GM18507 (cell line): ENCODE measurements at regions not wholly inside any gene's neighbourhood (a gene's known extent, or its start where the extent isn't known, plus 50 kb on each side); places are given as distances from the start of the nearest gene placed in this dataset.
A peak's percentile ranks its signal among the peaks of the same experiment; 100 is the strongest.
"Not testable (repeated sequence)": the region's sequence is repeated elsewhere in the genome, so short reads cannot be mapped to it uniquely, and the experiment has no call there.

Experiments
- DNase-seq: peaks from one replicate; pipeline ENCODE4 v3.0.0; 2011; ENCODE audit warnings: low read depth; ENCODE audit not compliant: insufficient read length; ENCODE audit errors: extremely low spot score
- FAIRE-seq: peaks from 2 replicates; lab custom pipeline; 2011; peaks lifted over from hg19 to GRCh38; lab: Jason Lieb, UNC

GRCh38 chr14:61602003-61602732 lies 93.1 kb upstream of the HIF1A start:
- DNase-seq (no peak), FAIRE-seq (no peak)

GRCh38 chr14:61602733-61603077 lies 92.6 kb upstream of the HIF1A start:
- FAIRE-seq (no peak), DNase-seq (no peak)

DNA sequence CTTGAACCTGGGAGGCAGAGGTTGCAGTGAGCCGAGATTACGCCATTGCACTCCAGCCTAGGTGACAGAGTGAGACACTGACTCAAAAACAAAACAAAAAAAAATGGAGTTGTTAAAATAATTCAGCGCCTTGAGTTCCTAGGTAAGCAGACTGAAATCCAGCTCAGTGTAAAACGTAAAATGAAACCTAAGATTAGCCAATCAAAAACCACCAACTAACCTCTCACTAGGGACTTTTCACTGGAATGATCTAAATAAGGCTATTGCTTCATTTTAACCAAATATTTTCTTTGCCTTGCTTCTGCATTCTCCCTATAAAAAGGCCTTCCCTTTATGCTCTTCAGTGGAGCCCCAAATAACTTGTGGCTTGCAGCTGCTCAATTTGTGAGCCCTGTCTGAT lies 91.6 kb upstream of the HIF1A start:
- FAIRE-seq (no peak), DNase-seq (no peak)

DNA sequence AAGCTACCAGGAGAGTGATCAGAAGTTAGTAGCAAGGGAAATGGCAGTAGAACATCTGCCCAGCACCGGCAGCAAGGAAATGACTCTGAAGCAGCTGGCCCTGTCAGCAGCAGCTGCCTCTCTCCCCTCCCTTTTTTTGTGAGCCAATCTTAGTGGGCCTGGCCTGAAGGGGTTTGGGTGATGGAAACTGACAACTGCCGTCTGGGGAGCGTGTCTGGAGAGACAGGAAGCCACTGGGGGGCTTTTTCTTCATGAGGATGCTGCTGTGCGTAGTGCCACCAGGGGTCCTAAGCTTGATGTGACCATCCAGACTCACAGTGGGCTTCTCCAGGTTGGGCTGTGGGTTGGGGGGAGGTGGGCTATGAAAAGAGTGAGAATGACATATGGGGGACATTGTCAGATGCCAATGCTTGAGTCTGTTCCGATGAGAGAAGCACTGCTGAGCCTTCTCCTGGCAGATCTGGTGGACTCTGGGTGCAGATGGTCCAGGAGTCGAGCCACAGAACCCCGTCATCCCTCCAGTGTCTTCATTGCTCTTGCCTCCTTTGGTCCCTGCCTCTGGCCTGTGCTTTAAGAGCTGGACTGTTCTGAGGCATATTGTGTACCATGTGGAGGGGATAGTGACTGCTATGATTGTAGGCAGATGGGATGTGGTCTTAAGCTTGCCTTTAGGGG lies 87.6 kb upstream of the HIF1A start:
- FAIRE-seq: no peak
- DNase-seq: no peak

DNA sequence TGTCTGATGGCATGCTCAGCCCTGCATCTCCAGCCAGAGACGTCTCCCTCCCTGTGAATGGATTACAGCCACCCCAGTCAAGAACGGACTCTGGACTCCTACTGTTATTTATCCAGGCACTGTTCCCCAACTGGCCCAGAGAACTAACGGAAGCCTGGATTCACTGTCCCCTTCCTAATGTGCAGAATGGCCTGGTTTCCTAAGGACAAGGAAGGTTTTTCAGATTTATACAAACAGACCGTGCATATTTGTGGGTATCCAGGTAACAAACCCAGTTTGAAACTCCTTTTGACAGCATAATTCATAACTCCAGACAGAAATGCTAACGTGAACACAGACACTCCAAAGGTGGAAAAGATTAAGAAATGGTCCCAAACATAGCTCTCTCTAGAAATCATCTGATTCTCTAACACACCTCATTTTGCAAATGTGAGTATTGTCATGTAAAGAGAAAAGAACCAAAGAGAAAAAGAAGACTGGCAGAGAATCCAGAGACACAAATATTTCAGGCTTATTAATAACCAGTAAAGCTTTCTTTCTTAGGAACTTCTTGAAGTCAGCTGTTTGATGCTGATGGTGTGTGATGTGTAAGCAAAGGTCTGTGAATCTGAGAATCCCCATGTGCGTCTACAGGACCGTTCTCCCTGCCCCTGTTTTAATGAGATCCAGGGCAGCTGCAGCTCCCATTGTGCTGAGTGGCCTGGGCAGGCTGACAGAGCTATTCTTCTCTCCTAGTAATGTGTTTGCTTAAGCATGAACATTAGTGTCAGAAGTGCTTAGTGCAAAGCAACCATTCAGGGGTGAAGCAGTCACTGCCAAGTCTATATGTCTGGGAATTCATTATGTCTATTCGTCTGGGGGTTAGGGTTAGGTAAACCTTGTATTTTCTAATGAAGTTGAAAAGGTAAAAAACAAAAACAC lies 86.8 kb upstream of the HIF1A start:
- DNase-seq (no peak), FAIRE-seq (no peak)

- DNase-seq (no peak), FAIRE-seq (no peak)
Observed at GRCh38 chr14:61609191-61609843, 86.0 kb upstream of the HIF1A start.

DNA sequence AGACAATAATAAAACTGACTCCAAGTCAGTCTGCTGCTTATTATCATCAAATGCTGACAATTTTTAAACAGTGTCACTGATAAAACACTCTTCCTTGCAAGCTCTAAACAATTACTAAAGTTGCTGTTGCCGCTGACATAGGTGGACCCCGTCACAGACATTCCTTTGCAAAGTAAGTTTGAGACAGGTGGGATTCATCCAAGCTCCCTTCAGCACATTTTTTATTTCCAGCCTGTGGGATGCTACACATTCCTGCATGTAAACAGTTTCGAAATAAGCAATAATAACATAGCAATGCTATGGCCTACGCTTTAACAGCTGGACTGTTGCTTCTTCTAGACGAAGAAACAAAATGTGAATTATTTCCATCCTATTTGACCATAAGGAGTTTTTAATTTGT lies 85.4 kb upstream of the HIF1A start:
- DNase-seq: no peak
- peak; percentile 9 for FAIRE-seq

DNA sequence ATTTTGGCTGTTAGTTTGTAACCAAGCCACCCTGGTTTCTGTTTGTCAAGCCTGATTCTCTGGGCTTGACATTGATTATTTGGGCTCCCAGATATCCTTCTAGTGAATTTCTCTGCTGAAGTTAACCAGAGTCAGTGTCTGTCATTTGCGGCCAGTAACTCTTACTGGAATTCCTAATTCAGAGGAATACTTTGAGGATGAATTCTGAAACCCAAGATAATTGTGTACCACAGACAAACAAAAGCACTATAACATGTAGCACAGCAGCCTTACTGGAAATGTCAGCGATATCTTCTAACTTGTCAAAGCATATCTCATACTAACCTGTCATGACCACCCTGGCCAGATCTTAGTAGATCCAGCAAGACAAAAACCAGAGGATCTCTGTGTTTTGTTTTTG lies 84.4 kb upstream of the HIF1A start:
- no peak for FAIRE-seq

GRCh38 chr14:61611880-61612630 lies 83.3 kb upstream of the HIF1A start:
- FAIRE-seq: no peak
- no peak for DNase-seq

More for the DNA sequence above, 84.4 kb upstream of the HIF1A start:
- DNase-seq: no peak

- not testable (repeated sequence) for FAIRE-seq, DNase-seq
Observed at GRCh38 chr14:61613006-61613405, 82.3 kb upstream of the HIF1A start.

- no peak for DNase-seq
- FAIRE-seq: no peak
Observed at GRCh38 chr14:61614693-61615092, 80.6 kb upstream of the HIF1A start.

GRCh38 chr14:61615743-61616523 lies 79.4 kb upstream of the HIF1A start:
- DNase-seq: no peak
- no peak for FAIRE-seq

DNA sequence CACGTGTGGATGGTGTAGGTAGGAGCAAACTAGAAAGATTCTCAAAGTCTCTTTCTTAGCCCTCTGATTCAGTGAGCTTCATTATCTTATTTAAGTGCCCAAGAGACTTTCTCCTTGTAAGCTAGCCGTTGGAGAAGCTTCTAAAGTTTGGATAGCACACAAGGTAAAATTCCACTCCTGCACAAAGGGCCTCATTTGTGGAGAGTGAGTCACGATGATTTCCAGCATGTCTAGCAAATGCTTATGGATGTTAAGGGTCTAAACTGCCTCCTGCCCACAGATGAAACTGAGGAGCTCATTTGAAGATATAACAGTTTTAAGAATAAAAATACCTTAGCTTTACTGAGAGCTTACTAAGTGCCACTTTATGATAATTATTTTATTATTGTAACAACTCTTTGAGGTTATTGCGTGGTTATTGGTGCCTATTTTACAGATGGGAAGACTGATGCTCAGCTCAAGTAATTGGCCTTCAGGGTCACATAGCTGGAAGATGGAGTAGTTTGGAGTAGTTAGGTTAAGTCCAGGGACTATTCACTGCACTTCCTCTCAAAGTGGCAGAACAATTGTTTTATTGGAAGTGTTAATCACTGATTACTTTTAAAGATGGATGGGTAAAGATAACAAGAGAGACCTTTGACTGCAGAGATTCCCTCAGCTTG lies 78.7 kb upstream of the HIF1A start:
- no peak for FAIRE-seq

DNA sequence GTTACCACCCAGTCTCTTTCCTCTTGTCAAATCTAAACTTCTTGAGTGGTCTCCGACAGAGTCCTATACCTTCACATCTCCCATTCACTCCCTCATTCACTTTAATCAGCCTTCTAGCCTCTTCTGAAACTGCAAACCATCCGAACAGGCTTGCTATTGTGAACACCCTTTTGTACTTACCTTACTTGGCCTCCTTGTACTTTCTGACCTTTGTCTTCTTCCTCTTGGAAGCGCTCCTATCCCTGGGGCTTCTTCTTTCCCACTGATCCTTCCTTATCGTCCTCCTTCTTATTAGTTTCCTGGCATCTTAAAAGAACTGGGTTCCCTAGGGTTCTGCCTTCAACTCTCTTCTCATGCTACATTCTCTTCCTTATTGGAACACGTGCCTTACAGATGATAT lies 76.9 kb upstream of the HIF1A start:
- DNase-seq (no peak), FAIRE-seq (no peak)

More for the DNA sequence above, 78.7 kb upstream of the HIF1A start:
- no peak for DNase-seq

DNA sequence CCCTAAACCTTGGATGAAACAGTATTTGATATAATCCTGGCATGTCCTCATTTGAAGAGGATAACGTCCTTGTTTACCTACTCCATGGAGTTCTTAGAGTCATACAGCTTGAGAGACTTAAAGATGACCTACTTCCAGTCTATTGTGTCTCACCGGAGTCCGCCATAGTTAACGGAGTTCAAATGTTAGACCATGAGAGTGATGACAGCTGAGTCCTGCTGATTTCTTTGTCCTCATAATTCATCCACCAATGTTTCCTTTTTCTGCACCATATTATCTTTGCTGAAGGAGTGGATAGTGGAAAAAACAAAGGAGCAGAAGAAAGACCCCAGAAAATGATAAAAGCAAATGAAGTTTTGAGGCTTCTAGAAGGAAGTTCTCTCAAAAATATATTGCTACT lies 75.8 kb upstream of the HIF1A start:
- DNase-seq (no peak), FAIRE-seq (no peak)

- FAIRE-seq (no peak), DNase-seq (no peak)
Observed at GRCh38 chr14:61620130-61620946, 75.0 kb upstream of the HIF1A start.

GRCh38 chr14:61621444-61621843 lies 73.9 kb upstream of the HIF1A start:
- FAIRE-seq (no peak), DNase-seq (no peak)
